RKO (cell line): ENCODE measurements at regions not wholly inside any gene's neighbourhood (a gene's known extent, or its start where the extent isn't known, plus 50 kb on each side); places are given as distances from the start of the nearest gene placed in this dataset.

Experiments used
- DNase-seq: peaks from one replicate; pipeline ENCODE4 v3.0.0-alpha.2; 2016; ENCODE audit warnings: low spot score

GRCh38 chr21:26784974-26785373, 60.2 kb downstream of the ADAMTS1 start:
- no peak for DNase-seq

GRCh38 chr21:26783466-26784195, 61.6 kb downstream of the ADAMTS1 start:
- no peak for DNase-seq

- no peak for DNase-seq
These were observed 62.5 kb downstream of the ADAMTS1 start for GRCh38 chr21:26782747-26783146.

GRCh38 chr21:26782331-26782730, 62.9 kb downstream of the ADAMTS1 start:
- no peak for DNase-seq

GRCh38 chr21:26781331-26781730, 63.9 kb downstream of the ADAMTS1 start:
- DNase-seq: no peak

- no peak for DNase-seq
These were observed 68.0 kb downstream of the ADAMTS1 start for GRCh38 chr21:26777166-26777565.

- no peak for DNase-seq
These were observed 68.7 kb downstream of the ADAMTS1 start for GRCh38 chr21:26776310-26777021.

GRCh38 chr21:26773058-26773457, 72.2 kb downstream of the ADAMTS1 start:
- DNase-seq: no peak

- peak; percentile 5 for DNase-seq
These were observed 75.5 kb downstream of the ADAMTS1 start for GRCh38 chr21:26769613-26770188.

GRCh38 chr21:26766826-26767325, 78.3 kb downstream of the ADAMTS1 start:
- DNase-seq: no peak

GRCh38 chr21:26761174-26761915, 83.9 kb downstream of the ADAMTS1 start:
- no peak for DNase-seq

GRCh38 chr21:26759731-26760130, 85.5 kb downstream of the ADAMTS1 start:
- DNase-seq: no peak

- DNase-seq: no peak
These were observed 86.9 kb downstream of the ADAMTS1 start for GRCh38 chr21:26758083-26758880.

- no peak for DNase-seq
These were observed 88.6 kb downstream of the ADAMTS1 start for GRCh38 chr21:26756491-26757159.

GRCh38 chr21:26754853-26755252, 90.4 kb downstream of the ADAMTS1 start:
- no peak for DNase-seq

- no peak for DNase-seq
These were observed 91.4 kb downstream of the ADAMTS1 start for GRCh38 chr21:26753822-26754221.

- no peak for DNase-seq
These were observed 92.4 kb downstream of the ADAMTS1 start for GRCh38 chr21:26752849-26753248.

GRCh38 chr21:26751305-26751704, 93.9 kb downstream of the ADAMTS1 start:
- DNase-seq: no peak

- DNase-seq: no peak
These were observed 97.1 kb downstream of the ADAMTS1 start for GRCh38 chr21:26748066-26748465.

- no peak for DNase-seq
These were observed 98.0 kb downstream of the ADAMTS1 start for GRCh38 chr21:26747216-26747615.

- no peak for DNase-seq
These were observed 101.7 kb downstream of the ADAMTS1 start for GRCh38 chr21:26743524-26743923.
